Natural killer cell treated with Interleukin-12 subunit alpha and Interleukin-12 subunit beta and Interleukin-15 and Interleukin-18, amount 100 ng/mL, for 72 hours (primary cell): ENCODE measurements at regions not wholly inside any gene's neighbourhood (a gene's known extent, or its start where the extent isn't known, plus 50 kb on each side); places are given as distances from the start of the nearest gene placed in this dataset.

Source experiments
- ATAC-seq, 2 donors: fragments of 150-1000 bp; cut with Tn5 transposase in 1 of 2; sonication (Bioruptor Pico), chemical (Tn5 transposase) in 1 of 2; 2 replicates each; pipeline ENCODE4 v1.10.0; 2021
- DNase-seq: peaks from one replicate; pipeline ENCODE4 v3.0.0; 2022; ENCODE audit warnings: low spot score
- H3K27ac Mint-ChIP-seq, 2 donors: 1 replicate in 1 of 2; 2 replicates in 1 of 2; pipeline ENCODE4 v1.8.0; 2022; ENCODE audit warnings: mixed read lengths in 2 of 2, mild to moderate bottlenecking in 1 of 2, moderate library complexity in 1 of 2
- H3K27me3 Mint-ChIP-seq, 2 donors: 1 replicate in 1 of 2; 2 replicates in 1 of 2; pipeline ENCODE4 v1.8.0; 2022; ENCODE audit warnings: mixed read lengths in 2 of 2
- H3K36me3 Mint-ChIP-seq: one replicate; pipeline ENCODE4 v1.8.0; 2022; ENCODE audit warnings: mixed read lengths
- H3K4me1 Mint-ChIP-seq, 2 donors: 1 replicate in 1 of 2; 2 replicates in 1 of 2; pipeline ENCODE4 v1.8.0; 2022; ENCODE audit warnings: low read depth in 2 of 2, mixed read lengths in 2 of 2, mild to moderate bottlenecking in 1 of 2
- H3K4me3 Mint-ChIP-seq: one replicate; pipeline ENCODE4 v1.8.0; 2022; ENCODE audit warnings: mixed read lengths
- H3K9me3 Mint-ChIP-seq: 2 replicates; pipeline ENCODE4 v1.8.0; 2022; ENCODE audit warnings: mixed read lengths

- no peak overlapping the region for H3K27ac Mint-ChIP-seq
- ATAC-seq (no peak), DNase-seq (no peak)
- H3K4me3 Mint-ChIP-seq: no peak overlapping the region
- no peaks in the 10 kb centered on the region for H3K4me1 Mint-ChIP-seq
- H3K27me3 Mint-ChIP-seq: no peaks in the 10 kb centered on the region
- H3K36me3 Mint-ChIP-seq: no peaks in the 10 kb centered on the region
- peaks cover 20% of the 10 kb centered on the region for H3K9me3 Mint-ChIP-seq
Observed at GRCh38 chr5:44002381-44002901, 386.8 kb downstream of the FGF10 start.

GRCh38 chr5:44001675-44002380, 387.4 kb downstream of the FGF10 start:
- no peaks in the 10 kb centered on the region for H3K27me3 Mint-ChIP-seq
- H3K27ac Mint-ChIP-seq: no peak overlapping the region
- no peak overlapping the region for H3K4me3 Mint-ChIP-seq
- DNase-seq (no peak), ATAC-seq (no peak)
- H3K36me3 Mint-ChIP-seq: no peaks in the 10 kb centered on the region
- no peaks in the 10 kb centered on the region for H3K4me1 Mint-ChIP-seq
- peaks cover 20% of the 10 kb centered on the region for H3K9me3 Mint-ChIP-seq

- Mint-ChIP-seq H3K4me3 (no peak overlapping the region), H3K36me3 (no peaks in the 10 kb centered on the region), H3K4me1 (no peaks in the 10 kb centered on the region), H3K27me3 (no peaks in the 10 kb centered on the region), H3K9me3 (peaks cover 15% of the 10 kb centered on the region), H3K27ac (no peak overlapping the region)
- no peak for ATAC-seq
- no peak for DNase-seq
Observed at GRCh38 chr5:44001236-44001635, 388.0 kb downstream of the FGF10 start.

GRCh38 chr5:43997647-43998272, 391.5 kb downstream of the FGF10 start:
- no peak overlapping the region for H3K27ac Mint-ChIP-seq
- no peak overlapping the region for H3K4me3 Mint-ChIP-seq
- H3K9me3 Mint-ChIP-seq: peaks cover 8% of the 10 kb centered on the region
- no peaks in the 10 kb centered on the region for H3K36me3 Mint-ChIP-seq
- H3K4me1 Mint-ChIP-seq: no peaks in the 10 kb centered on the region
- no peaks in the 10 kb centered on the region for H3K27me3 Mint-ChIP-seq
- no peak for ATAC-seq
- no peak for DNase-seq

GRCh38 chr5:43996221-43996620, 393.0 kb downstream of the FGF10 start:
- peaks cover 6% of the 10 kb centered on the region for H3K9me3 Mint-ChIP-seq
- no peak overlapping the region for H3K27ac Mint-ChIP-seq
- ATAC-seq (no peak), DNase-seq (no peak)
- no peaks in the 10 kb centered on the region for H3K36me3 Mint-ChIP-seq
- H3K4me3 Mint-ChIP-seq: no peak overlapping the region
- H3K4me1 Mint-ChIP-seq: no peaks in the 10 kb centered on the region
- no peaks in the 10 kb centered on the region for H3K27me3 Mint-ChIP-seq

- ATAC-seq: no peak
- H3K9me3 Mint-ChIP-seq: peaks cover 3% of the 10 kb centered on the region
- no peaks in the 10 kb centered on the region for H3K36me3 Mint-ChIP-seq
- H3K4me3 Mint-ChIP-seq: no peak overlapping the region
- H3K4me1 Mint-ChIP-seq: no peaks in the 10 kb centered on the region
- H3K27me3 Mint-ChIP-seq: no peaks in the 10 kb centered on the region
- DNase-seq: no peak
- H3K27ac Mint-ChIP-seq: no peak overlapping the region
Observed at GRCh38 chr5:43994352-43994708, 391.4 kb downstream of the NNT start.

GRCh38 chr5:43993634-43994351, 390.8 kb downstream of the NNT start:
- Mint-ChIP-seq H3K4me1 (no peaks in the 10 kb centered on the region), H3K36me3 (no peaks in the 10 kb centered on the region), H3K4me3 (no peak overlapping the region), H3K27ac (no peak overlapping the region), H3K27me3 (no peaks in the 10 kb centered on the region), H3K9me3 (peaks cover 3% of the 10 kb centered on the region)
- DNase-seq (no peak), ATAC-seq (no peak)

GRCh38 chr5:43985411-43985810, 382.4 kb downstream of the NNT start:
- no peaks in the 10 kb centered on the region for H3K27me3 Mint-ChIP-seq
- ATAC-seq: no peak
- no peak overlapping the region for H3K4me3 Mint-ChIP-seq

GRCh38 chr5:43981556-43981955, 378.6 kb downstream of the NNT start:
- H3K36me3 Mint-ChIP-seq: peaks cover 6% of the 10 kb centered on the region
- H3K27me3 Mint-ChIP-seq: no peaks in the 10 kb centered on the region
- peaks cover 22% of the 10 kb centered on the region for H3K9me3 Mint-ChIP-seq
- H3K4me1 Mint-ChIP-seq: no peaks in the 10 kb centered on the region
- DNase-seq: no peak
- no peak for ATAC-seq
- H3K4me3 Mint-ChIP-seq: no peak overlapping the region
- H3K27ac Mint-ChIP-seq: no peak overlapping the region

More at GRCh38 chr5:43985411-43985810, 382.4 kb downstream of the NNT start:
- DNase-seq: no peak
- peaks cover 8% of the 10 kb centered on the region for H3K9me3 Mint-ChIP-seq
- H3K36me3 Mint-ChIP-seq: no peaks in the 10 kb centered on the region
- H3K27ac Mint-ChIP-seq: no peak overlapping the region
- no peaks in the 10 kb centered on the region for H3K4me1 Mint-ChIP-seq

- peaks cover 17% of the 10 kb centered on the region for H3K9me3 Mint-ChIP-seq
- peaks cover 4% of the 10 kb centered on the region for H3K36me3 Mint-ChIP-seq
- H3K27me3 Mint-ChIP-seq: no peaks in the 10 kb centered on the region
Observed at GRCh38 chr5:43973908-43974307, 370.9 kb downstream of the NNT start.

GRCh38 chr5:43973318-43973717, 370.3 kb downstream of the NNT start:
- Mint-ChIP-seq H3K4me3 (no peak overlapping the region), H3K36me3 (no peaks in the 10 kb centered on the region), H3K27me3 (no peaks in the 10 kb centered on the region), H3K27ac (no peak overlapping the region), H3K9me3 (peaks cover 13% of the 10 kb centered on the region), H3K4me1 (no peaks in the 10 kb centered on the region)
- no peak for DNase-seq
- ATAC-seq: no peak

More at GRCh38 chr5:43973908-43974307, 370.9 kb downstream of the NNT start:
- H3K27ac Mint-ChIP-seq: no peak overlapping the region
- H3K4me3 Mint-ChIP-seq: no peak overlapping the region
- ATAC-seq: no peak
- H3K4me1 Mint-ChIP-seq: no peaks in the 10 kb centered on the region
- DNase-seq: no peak

GRCh38 chr5:43967165-43967564, 364.2 kb downstream of the NNT start:
- ATAC-seq: no peak
- Mint-ChIP-seq H3K36me3 (no peaks in the 10 kb centered on the region), H3K9me3 (peaks cover 27% of the 10 kb centered on the region), H3K27ac (no peak overlapping the region), H3K27me3 (no peaks in the 10 kb centered on the region), H3K4me3 (no peak overlapping the region), H3K4me1 (no peaks in the 10 kb centered on the region)
- DNase-seq: no peak

GRCh38 chr5:43959144-43959543, 356.2 kb downstream of the NNT start:
- no peaks in the 10 kb centered on the region for H3K36me3 Mint-ChIP-seq
- DNase-seq (no peak), ATAC-seq (no peak)
- no peaks in the 10 kb centered on the region for H3K27me3 Mint-ChIP-seq
- H3K4me1 Mint-ChIP-seq: no peaks in the 10 kb centered on the region
- peaks cover 24% of the 10 kb centered on the region for H3K9me3 Mint-ChIP-seq
- H3K27ac Mint-ChIP-seq: no peak overlapping the region
- no peak overlapping the region for H3K4me3 Mint-ChIP-seq

- no peak overlapping the region for H3K4me3 Mint-ChIP-seq
- ATAC-seq (no peak), DNase-seq (no peak)
- H3K27ac Mint-ChIP-seq: no peak overlapping the region
- H3K4me1 Mint-ChIP-seq: no peaks in the 10 kb centered on the region
- no peaks in the 10 kb centered on the region for H3K27me3 Mint-ChIP-seq
- peaks cover 19% of the 10 kb centered on the region for H3K9me3 Mint-ChIP-seq
- no peaks in the 10 kb centered on the region for H3K36me3 Mint-ChIP-seq
Observed at GRCh38 chr5:43947935-43948334, 345.0 kb downstream of the NNT start.
